NCI-H1436 treated with DMSO at 0.1 percent for 48 hours (cell line): ENCODE measurements at regions not wholly inside any gene's neighbourhood (a gene's known extent, or its start where the extent isn't known, plus 50 kb on each side); places are given as distances from the start of the nearest gene placed in this dataset.
"Not testable (repeated sequence)": the region's sequence is repeated elsewhere in the genome, so short reads cannot be mapped to it uniquely, and the experiment has no call there.

Experiments
- DNase-seq: peaks from one replicate; lab custom pipeline; 2025; lab: John Stamatoyannopoulos, UW

DNA sequence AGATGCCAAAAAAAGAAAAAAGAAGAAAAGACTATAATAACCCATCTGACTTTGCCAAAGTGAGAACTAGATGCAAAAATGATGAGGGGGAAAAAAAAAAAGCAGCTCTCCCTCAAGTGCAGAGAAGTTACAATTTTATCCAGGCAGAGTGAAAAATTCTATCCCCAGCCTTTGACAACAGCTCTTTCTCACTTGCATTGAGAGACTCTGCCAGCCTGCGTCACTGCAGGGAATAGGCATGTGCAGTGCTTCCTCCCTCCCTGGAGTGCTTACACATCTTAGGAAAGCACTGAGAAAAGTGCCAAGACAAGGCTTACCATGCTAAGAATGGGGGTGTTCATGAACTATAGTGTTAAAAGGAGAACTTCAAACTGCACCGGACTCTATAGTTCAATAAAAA is 418.6 kb upstream of the TYRP1 start:
- no peak for DNase-seq

GRCh38 chr9:12276505-12276904 is 416.7 kb upstream of the TYRP1 start:
- no peak for DNase-seq

DNA sequence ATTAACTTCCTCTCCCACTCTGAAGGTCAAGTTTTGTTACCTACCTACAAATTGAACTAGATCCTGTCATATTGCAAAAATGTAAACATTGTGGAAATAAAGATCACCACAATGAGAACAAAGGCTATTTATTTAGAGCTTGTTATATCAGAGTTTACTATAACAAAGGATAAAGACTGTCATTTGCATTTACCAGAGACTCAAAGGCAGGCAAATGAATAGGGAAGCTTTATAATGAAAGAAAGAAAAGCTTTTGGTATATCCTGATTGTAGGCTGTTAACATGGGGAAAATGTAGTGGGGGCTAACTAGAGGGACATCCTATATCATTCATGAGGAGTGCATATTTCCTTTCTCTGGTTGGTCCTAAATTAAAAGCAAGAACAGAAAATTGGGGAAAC is 403.5 kb upstream of the TYRP1 start:
- no peak for DNase-seq

DNA sequence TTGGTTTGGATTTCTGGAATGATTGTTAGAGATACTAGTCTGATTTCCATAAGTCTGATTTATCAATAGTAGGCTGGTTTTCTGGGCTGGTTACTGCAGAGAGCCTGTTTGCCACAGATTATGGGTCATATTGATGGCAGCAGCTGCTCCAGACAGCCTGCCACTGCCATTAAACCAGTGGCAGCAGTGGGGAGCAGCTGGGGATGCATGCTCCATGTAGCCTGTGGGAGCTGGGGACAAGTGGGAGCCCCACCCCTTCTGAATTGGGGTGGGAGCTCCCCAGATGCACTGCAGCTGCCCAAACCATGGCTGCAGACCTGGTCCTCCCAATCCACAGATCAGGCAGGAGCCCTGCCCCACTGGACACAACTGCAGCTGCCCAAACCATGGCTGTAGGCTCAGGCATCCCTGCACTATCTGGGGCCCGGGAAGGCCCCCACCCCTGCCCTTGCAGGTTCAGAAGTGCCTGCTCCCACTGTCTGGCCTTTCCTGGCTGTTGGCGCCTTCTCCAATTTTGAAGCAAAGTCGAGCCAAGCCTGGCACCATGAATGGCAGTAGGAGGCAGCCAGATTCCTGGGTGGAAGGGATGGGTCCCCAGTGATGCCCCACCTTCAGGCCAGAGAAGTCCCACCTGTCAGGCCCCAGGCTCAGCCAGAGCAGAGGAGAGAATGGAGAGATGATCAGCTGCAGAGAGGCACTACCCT is 402.9 kb upstream of the TYRP1 start:
- DNase-seq, result no peak

- DNase-seq, result no peak
These were observed 388.0 kb upstream of the TYRP1 start for GRCh38 chr9:12305211-12305610.

GRCh38 chr9:12314589-12314988 is 378.6 kb upstream of the TYRP1 start:
- DNase-seq, result no peak

DNA sequence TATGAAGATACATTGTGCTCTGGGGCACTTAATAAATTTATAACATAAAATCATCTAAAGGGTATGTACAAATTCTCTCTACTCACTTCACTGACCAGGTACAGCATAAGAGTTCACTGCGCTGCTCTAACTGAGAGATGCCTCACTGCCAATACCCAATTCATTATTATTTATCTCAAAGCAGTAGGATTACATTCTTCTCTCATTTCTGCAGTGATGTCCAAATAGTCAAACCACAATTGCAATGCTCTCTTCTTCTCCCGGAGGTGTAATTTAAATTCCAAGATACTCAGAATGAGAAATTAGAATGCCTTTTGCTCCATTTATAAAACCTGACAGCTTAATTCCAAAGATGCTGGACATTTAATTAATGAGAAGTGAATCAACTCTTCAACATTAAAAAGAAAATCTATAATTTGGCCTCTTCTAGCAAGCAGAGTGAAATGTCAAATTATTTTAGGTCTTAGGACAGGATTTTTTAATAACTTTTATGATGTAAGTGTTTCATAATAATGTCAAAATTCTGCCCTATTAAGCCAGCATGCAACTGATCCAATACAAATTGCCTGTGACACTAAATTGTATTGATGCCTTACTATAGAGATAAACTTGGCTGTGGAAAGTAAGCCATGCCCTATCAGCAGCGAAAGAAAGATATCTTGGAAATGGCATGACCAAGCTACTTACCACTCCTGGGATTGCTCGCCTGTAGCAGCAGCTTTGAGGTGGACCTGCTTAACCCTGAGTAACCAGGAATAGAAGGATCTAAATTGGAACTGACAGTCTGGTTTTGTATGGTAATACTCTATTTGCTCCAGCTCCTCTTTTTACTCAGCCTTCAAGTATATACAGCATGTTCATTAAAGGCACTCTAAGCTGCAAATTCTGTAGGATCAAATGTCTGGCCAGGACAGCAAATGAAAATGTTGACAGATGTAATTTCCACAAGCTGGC is 374.2 kb upstream of the TYRP1 start:
- no peak for DNase-seq

DNA sequence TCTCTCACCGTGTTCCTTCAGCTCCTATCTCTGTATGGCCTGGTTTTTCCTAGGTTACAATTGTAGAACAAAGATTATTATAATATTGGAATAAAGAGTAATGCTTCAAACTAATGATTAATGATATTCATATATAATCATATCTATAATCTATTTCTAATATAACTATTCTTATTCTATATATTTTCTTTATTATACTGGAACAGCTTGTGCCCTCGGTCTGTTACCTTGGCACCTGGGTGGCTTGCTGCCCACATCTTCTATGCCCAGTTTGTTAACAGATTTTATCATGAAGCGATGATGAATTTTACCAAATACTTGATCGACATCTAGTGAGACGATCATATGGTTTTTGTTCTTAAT is 363.6 kb upstream of the TYRP1 start:
- DNase-seq, result no peak

- DNase-seq, result not testable (repeated sequence)
These were observed 359.2 kb upstream of the TYRP1 start for GRCh38 chr9:12333966-12334365.

GRCh38 chr9:12350775-12351174 is 342.4 kb upstream of the TYRP1 start:
- no peak for DNase-seq

- DNase-seq, result no peak
These were observed 341.7 kb upstream of the TYRP1 start for GRCh38 chr9:12351293-12352044.

- DNase-seq, result no peak
These were observed 341.2 kb upstream of the TYRP1 start for GRCh38 chr9:12352045-12352315.

GRCh38 chr9:12363439-12363838 is 329.7 kb upstream of the TYRP1 start:
- no peak for DNase-seq

- DNase-seq, result no peak
These were observed 324.6 kb upstream of the TYRP1 start for GRCh38 chr9:12368569-12368968.

- DNase-seq, result no peak
These were observed 301.2 kb upstream of the TYRP1 start for GRCh38 chr9:12391839-12392509.

- no peak for DNase-seq
These were observed 299.1 kb upstream of the TYRP1 start for GRCh38 chr9:12394105-12394504.

DNA sequence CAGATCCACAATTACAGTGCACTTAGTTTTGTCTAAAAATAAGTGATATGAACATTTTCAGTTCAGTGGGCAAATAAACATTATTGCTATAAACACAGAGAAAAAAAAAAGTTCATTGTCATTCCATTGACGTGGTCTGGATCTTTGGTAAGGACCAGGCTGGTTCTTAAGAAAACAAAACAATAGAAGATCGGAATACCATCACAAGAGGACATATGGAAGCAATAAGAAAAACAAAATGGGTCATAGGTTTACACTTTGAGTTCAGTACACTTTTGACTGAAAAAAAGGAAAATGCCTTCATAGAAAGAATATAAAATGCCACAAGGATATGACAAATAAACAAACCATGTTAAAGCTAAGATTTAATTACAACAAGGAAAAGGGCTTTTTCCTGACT is 289.5 kb upstream of the TYRP1 start:
- DNase-seq, result no peak

GRCh38 chr9:12413986-12414385 is 279.2 kb upstream of the TYRP1 start:
- DNase-seq, result no peak

- no peak for DNase-seq
These were observed 278.7 kb upstream of the TYRP1 start for GRCh38 chr9:12414514-12414913.

GRCh38 chr9:12415361-12415760 is 277.8 kb upstream of the TYRP1 start:
- DNase-seq, result no peak

- DNase-seq, result no peak
These were observed 276.5 kb upstream of the TYRP1 start for GRCh38 chr9:12416716-12417115.

GRCh38 chr9:12424243-12424642 is 268.9 kb upstream of the TYRP1 start:
- DNase-seq, result no peak
